Parathyroid adenoma (tissue), 2 donors: ENCODE measurements at regions not wholly inside any gene's neighbourhood (a gene's known extent, or its start where the extent isn't known, plus 50 kb on each side); places are given as distances from the start of the nearest gene placed in this dataset.

ENCODE experiments used
- H2AFZ ChIP-seq: fragments of 300-600 bp; sonication (generic); one replicate; pipeline ENCODE4 v1.7.0; 2017; ENCODE audit warnings: antibody characterized with exemption, mild to moderate bottlenecking
- H3K27ac ChIP-seq: fragments of 300-600 bp; sonication (generic); one replicate; pipeline ENCODE4 v1.7.0; 2017
- H3K27me3 ChIP-seq: fragments of 300-600 bp; sonication (generic); one replicate; pipeline ENCODE4 v1.7.0; 2017; ENCODE audit warnings: low read length; ENCODE audit not compliant: control insufficient read depth, insufficient read depth
- H3K36me3 ChIP-seq: fragments of 300-600 bp; sonication (generic); one replicate; pipeline ENCODE4 v1.7.0; 2017; ENCODE audit warnings: low read length; ENCODE audit not compliant: control insufficient read depth, insufficient read depth
- H3K4me1 ChIP-seq: fragments of 300-600 bp; sonication (generic); one replicate; pipeline ENCODE4 v1.7.0; 2017; ENCODE audit warnings: control low read depth
- H3K4me2 ChIP-seq: fragments of 300-600 bp; sonication (generic); one replicate; pipeline ENCODE4 v1.7.0; 2017; ENCODE audit warnings: low read length
- H3K4me3 ChIP-seq: fragments of 300-600 bp; sonication (generic); one replicate; pipeline ENCODE4 v1.7.0; 2017; ENCODE audit warnings: low read depth, low read length
- H3K79me2 ChIP-seq: fragments of 300-600 bp; sonication (generic); one replicate; pipeline ENCODE4 v1.7.0; 2017; ENCODE audit warnings: control low read depth
- H3K9ac ChIP-seq: fragments of 300-600 bp; sonication (generic); one replicate; pipeline ENCODE4 v1.7.0; 2017; ENCODE audit warnings: mild to moderate bottlenecking
- H3K9me3 ChIP-seq: fragments of 300-600 bp; sonication (generic); one replicate; pipeline ENCODE4 v1.7.0; 2017; ENCODE audit warnings: low read length; ENCODE audit not compliant: control insufficient read depth
- CTCF ChIP-seq: fragments of 300-600 bp; sonication (generic); IDR thresholded peaks from one replicate; pipeline ENCODE4 v1.7.0; 2017; ENCODE audit warnings: antibody characterized with exemption, mild to moderate bottlenecking
- donor health status: primary hyperparathyroidism.

DNA sequence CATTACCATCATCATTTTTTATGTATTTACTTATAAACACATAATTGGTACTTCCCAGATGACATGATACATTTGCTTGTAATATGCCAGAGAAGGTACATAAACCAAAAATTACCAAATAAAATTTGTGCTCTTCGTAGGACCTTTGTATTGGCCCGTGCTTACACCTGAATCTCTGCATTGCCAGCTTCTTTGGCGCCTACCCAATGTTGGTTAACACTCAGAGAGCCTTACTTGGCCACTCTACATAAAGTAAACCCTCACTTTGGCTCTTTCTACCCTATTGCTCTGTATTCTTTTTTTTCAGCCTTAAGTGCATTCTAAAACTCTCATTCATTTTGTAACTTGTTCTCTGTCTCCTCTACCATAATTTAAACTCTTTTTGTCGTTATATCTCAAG is 148.1 kb upstream of the ZNF608 start:
- Histone ChIP-seq H3K4me3 (no peak overlapping the region), H3K9me3 (no peaks in the 10 kb centered on the region), H3K36me3 (no peaks in the 10 kb centered on the region), H3K27ac (no peak overlapping the region), H2AFZ (no peak overlapping the region), H3K79me2 (no peaks in the 10 kb centered on the region), H3K27me3 (no peaks in the 10 kb centered on the region), H3K4me1 (peaks cover under 1% of the 10 kb centered on the region), H3K4me2 (no peak overlapping the region), H3K9ac (no peak overlapping the region)
- no peak for TF ChIP-seq CTCF

- no peak for TF ChIP-seq CTCF
- Histone ChIP-seq H3K4me3 (no peak overlapping the region), H3K4me1 (no peaks in the 10 kb centered on the region), H3K9me3 (no peaks in the 10 kb centered on the region), H3K9ac (no peak overlapping the region), H3K36me3 (no peaks in the 10 kb centered on the region), H3K4me2 (no peak overlapping the region), H2AFZ (no peak overlapping the region), H3K79me2 (no peaks in the 10 kb centered on the region), H3K27ac (no peak overlapping the region), H3K27me3 (no peaks in the 10 kb centered on the region)
These were observed 148.8 kb upstream of the ZNF608 start for GRCh38 chr5:124895236-124895635.

DNA sequence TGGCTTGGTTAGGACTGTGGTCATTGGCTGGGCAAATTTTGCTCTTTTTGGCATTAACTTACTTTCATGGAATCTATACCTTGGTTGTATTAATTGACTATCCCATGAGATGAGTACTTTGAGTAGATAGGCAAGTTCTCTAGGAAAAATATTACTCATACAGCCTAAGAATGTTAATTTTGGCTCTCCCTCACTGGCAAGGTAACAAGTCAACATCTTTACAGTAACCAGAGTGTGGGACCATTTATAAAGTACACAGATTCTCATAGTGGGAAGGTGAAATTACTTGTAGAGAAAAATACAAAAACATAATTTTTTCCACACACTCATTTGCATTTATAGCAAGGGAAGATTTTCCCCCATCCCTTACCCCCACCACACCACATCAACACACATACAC is 154.6 kb upstream of the ZNF608 start:
- Histone ChIP-seq H3K4me1 (peaks cover 6% of the 10 kb centered on the region), H2AFZ (no peak overlapping the region), H3K27ac (no peak overlapping the region), H3K36me3 (no peaks in the 10 kb centered on the region), H3K9ac (no peak overlapping the region), H3K79me2 (no peaks in the 10 kb centered on the region), H3K9me3 (no peaks in the 10 kb centered on the region), H3K27me3 (no peaks in the 10 kb centered on the region), H3K4me3 (no peak overlapping the region), H3K4me2 (no peak overlapping the region)
- no peak for TF ChIP-seq CTCF

- no peak overlapping the region for H3K27ac ChIP-seq
- H2AFZ ChIP-seq = peak overlapping the region; percentile 9
These were observed 155.8 kb upstream of the ZNF608 start for GRCh38 chr5:124902097-124902821.

More at GRCh38 chr5:124902097-124902821, 155.8 kb upstream of the ZNF608 start:
- Histone ChIP-seq H3K79me2 (no peaks in the 10 kb centered on the region), H3K27me3 (no peaks in the 10 kb centered on the region), H3K4me3 (no peak overlapping the region), H3K9ac (no peak overlapping the region), H3K4me1 (peaks cover 10% of the 10 kb centered on the region), H3K4me2 (no peak overlapping the region), H3K36me3 (no peaks in the 10 kb centered on the region), H3K9me3 (no peaks in the 10 kb centered on the region)
- TF ChIP-seq CTCF = no peak
